ENCODE measurements at regions not wholly inside any gene's neighbourhood (a gene's known extent, or its start where the extent isn't known, plus 50 kb on each side); places are given as distances from the start of the nearest gene placed in this dataset.

- no peak for DNase-seq
Measured at GRCh38 chr7:53539558-53539957, 504.1 kb downstream of the POM121L12 start.

GRCh38 chr7:53541475-53541874 lies 506.0 kb downstream of the POM121L12 start:
- peak; percentile 1 for DNase-seq

GRCh38 chr7:53542157-53542556 lies 506.7 kb downstream of the POM121L12 start:
- DNase-seq, result no peak

All from NCI-H69 (cell line).